CD14-positive monocyte (primary cell): ENCODE measurements at regions not wholly inside any gene's neighbourhood (a gene's known extent, or its start where the extent isn't known, plus 50 kb on each side); places are given as distances from the start of the nearest gene placed in this dataset.

Experiments
- DNase-seq, 3 donors: peaks; one replicate each; pipeline ENCODE4 v3.0.0-alpha.2; 2011 to 2022
- H2AFZ ChIP-seq: 2 replicates; pipeline ENCODE4 v1.6.0; 2012; ENCODE audit warnings: mild to moderate bottlenecking, low read depth, low read length, inconsistent platforms; ENCODE audit not compliant: insufficient read depth, poor library complexity, severe bottlenecking
- H3K27ac ChIP-seq, 2 donors: 1 replicate in 1 of 2; 2 replicates in 1 of 2; pipeline ENCODE4 v1.5.1; 2012 to 2013; ENCODE audit warnings: low read length in 2 of 2, control low read depth in 1 of 2, inconsistent platforms in 1 of 2, low read depth in 1 of 2, mild to moderate bottlenecking in 1 of 2
- H3K27me3 ChIP-seq, 2 donors: one replicate each; pipeline versions ENCODE4 v1.6.0 to v1.6.1; 2011 to 2013; ENCODE audit warnings: low read length in 2 of 2; ENCODE audit not compliant: control insufficient read depth in 2 of 2, insufficient read depth in 2 of 2
- H3K36me3 ChIP-seq, 2 donors: replicated peaks in 1 of 2; 1 replicate in 1 of 2; 2 replicates in 1 of 2; pipeline versions ENCODE4 v1.5.1 to v1.6.1; 2012 to 2013; ENCODE audit warnings: low read length in 2 of 2, control low read depth in 1 of 2, inconsistent platforms in 1 of 2, mild to moderate bottlenecking in 1 of 2; ENCODE audit not compliant: insufficient read depth in 2 of 2, control insufficient read depth in 1 of 2
- H3K4me1 ChIP-seq, 2 donors: 1 replicate in 1 of 2; 2 replicates in 1 of 2; pipeline versions ENCODE4 v1.5.1 to v1.6.1; 2012 to 2013; ENCODE audit warnings: low read length in 2 of 2, control low read depth in 1 of 2, inconsistent platforms in 1 of 2, mild to moderate bottlenecking in 1 of 2, moderate library complexity in 1 of 2; ENCODE audit not compliant: insufficient read depth in 2 of 2, control insufficient read depth in 1 of 2
- H3K4me2 ChIP-seq: replicated peaks from 2 replicates; pipeline ENCODE3; 2012; ENCODE audit warnings: low read length, moderate library complexity, mild to moderate bottlenecking; ENCODE audit not compliant: poor library complexity, severe bottlenecking; ENCODE audit errors: extremely low read depth
- H3K4me3 ChIP-seq, 3 experiments: fragments of 200-600 bp in 1 of 3; sonication (generic) in 1 of 3; replicated peaks in 1 of 3; 1 replicate in 2 of 3; 2 replicates in 1 of 3; pipeline ENCODE4 v1.5.1; 2011 to 2013; ENCODE audit warnings: low read length in 3 of 3, mild to moderate bottlenecking in 3 of 3, control low read depth in 2 of 3, low read depth in 2 of 3, inconsistent platforms in 1 of 3, moderate library complexity in 1 of 3
- H3K79me2 ChIP-seq: 2 replicates; pipeline ENCODE4 v1.6.0; 2012; ENCODE audit warnings: mild to moderate bottlenecking, control low read depth, inconsistent platforms, low read length, moderate library complexity; ENCODE audit not compliant: insufficient read depth
- H3K9ac ChIP-seq: 2 replicates; pipeline ENCODE4 v1.6.0; 2017; ENCODE audit warnings: low read length, mild to moderate bottlenecking; ENCODE audit not compliant: insufficient read depth, poor library complexity, severe bottlenecking
- H3K9me3 ChIP-seq, 2 donors: replicated peaks in 1 of 2; 1 replicate in 1 of 2; 2 replicates in 1 of 2; pipeline versions ENCODE4 v1.5.1 to v1.6.1; 2012 to 2013; ENCODE audit warnings: low read length in 2 of 2, control low read depth in 1 of 2; ENCODE audit not compliant: control insufficient read depth in 1 of 2, insufficient read depth in 1 of 2
- H4K20me1 ChIP-seq: 2 replicates; pipeline ENCODE4 v1.6.0; 2012; ENCODE audit warnings: mild to moderate bottlenecking, low read length, control low read depth, moderate library complexity; ENCODE audit not compliant: insufficient read depth
- H3K27ac Mint-ChIP-seq, 7 donors: one replicate each; pipeline ENCODE4 v1.8.0; 2020; ENCODE audit warnings: mild to moderate bottlenecking in 7 of 7, mixed read lengths in 7 of 7, moderate library complexity in 6 of 7, inconsistent platforms in 2 of 7
- H3K27me3 Mint-ChIP-seq, 3 donors: one replicate each; pipeline ENCODE4 v1.8.0; 2021 to 2022; ENCODE audit warnings: low read depth in 3 of 3, mild to moderate bottlenecking in 3 of 3, mixed read lengths in 3 of 3, moderate library complexity in 3 of 3, inconsistent platforms in 1 of 3
- H3K36me3 Mint-ChIP-seq, 2 donors: one replicate each; pipeline ENCODE4 v1.8.0; 2020; ENCODE audit warnings: mixed read lengths in 2 of 2, inconsistent platforms in 1 of 2, mild to moderate bottlenecking in 1 of 2
- H3K4me1 Mint-ChIP-seq: one replicate; pipeline ENCODE4 v1.8.0; 2020; ENCODE audit warnings: mild to moderate bottlenecking, mixed read lengths
- H3K4me3 Mint-ChIP-seq, 2 donors: one replicate each; pipeline ENCODE4 v1.8.0; 2020; ENCODE audit warnings: mild to moderate bottlenecking in 2 of 2, mixed read lengths in 2 of 2, moderate library complexity in 1 of 2
- H3K9me3 Mint-ChIP-seq, 7 donors: one replicate each; pipeline ENCODE4 v1.8.0; 2020 to 2022; ENCODE audit warnings: mixed read lengths in 7 of 7, mild to moderate bottlenecking in 6 of 7, moderate library complexity in 6 of 7, inconsistent platforms in 2 of 7
- CTCF ChIP-seq: fragments of 200-600 bp; IDR thresholded peaks from one replicate; pipeline ENCODE4 v1.8.0; 2022; ENCODE audit warnings: antibody characterized with exemption, mild to moderate bottlenecking
- WGBS: methylation state at CpG from one replicate; pipeline ENCODE4 v1.1.5; 2013; ENCODE audit warnings: missing lambda C conversion rate; ENCODE audit not compliant: insufficient coverage; 5-methylcytosine and 5-hydroxymethylcytosine counted together
- intact Hi-C, 2 donors: fragments of 100-400 bp; cut with micrococcal nuclease; formaldehyde crosslinking; loops; one replicate each; pipeline versions ENCODE4 v1.15.0 to v1.15.1; 2023

- no peak for DNase-seq
- Histone ChIP-seq H3K36me3 (no peaks in the 10 kb centered on the region), H3K4me3 (no peak overlapping the region), H3K4me2 (no peak overlapping the region), H4K20me1 (no peaks in the 10 kb centered on the region), H3K9ac (no peak overlapping the region), H3K27me3 (no peaks in the 10 kb centered on the region), H3K9me3 (no peaks in the 10 kb centered on the region), H2AFZ (no peak overlapping the region), H3K27ac (no peak overlapping the region), H3K79me2 (no peaks in the 10 kb centered on the region), H3K4me1 (no peaks in the 10 kb centered on the region)
- Mint-ChIP-seq H3K4me1 (no peaks in the 10 kb centered on the region), H3K27ac (no peak overlapping the region), H3K36me3 (no peaks in the 10 kb centered on the region), H3K4me3 (no peak overlapping the region), H3K27me3 (peaks cover 0 to 6% (median 0%) of the 10 kb centered on the region in 3 donors), H3K9me3 (no peaks in the 10 kb centered on the region)
- intact Hi-C loops, result no loop called here
- WGBS, result 73% methylated on average over 2 of the region's 3 CpGs
- no peak for TF ChIP-seq CTCF
These were observed 172.1 kb upstream of the IL12A start for GRCh38 chr3:159816512-159816911.

GRCh38 chr3:159817126-159817525 lies 171.5 kb upstream of the IL12A start:
- no peak overlapping the region for H3K4me2 ChIP-seq
- whole genome bisulfite sequencing, result 96% methylated on average over 4 of the region's 6 CpGs
- no peaks in the 10 kb centered on the region for H3K4me1 Mint-ChIP-seq
- TF ChIP-seq CTCF, result no peak
- no peaks in the 10 kb centered on the region for H3K79me2 ChIP-seq
- H3K36me3 Mint-ChIP-seq, result no peaks in the 10 kb centered on the region
- no peak overlapping the region for H3K27ac Mint-ChIP-seq
- H3K27me3 ChIP-seq, result no peaks in the 10 kb centered on the region
- H2AFZ ChIP-seq, result no peak overlapping the region
- H3K4me1 ChIP-seq, result no peaks in the 10 kb centered on the region
- H4K20me1 ChIP-seq, result no peaks in the 10 kb centered on the region
- H3K9ac ChIP-seq, result no peak overlapping the region
- no peaks in the 10 kb centered on the region for H3K36me3 ChIP-seq
- no peak overlapping the region for H3K4me3 Mint-ChIP-seq
- no peak overlapping the region for H3K27ac ChIP-seq
- no peak for DNase-seq
- no peaks in the 10 kb centered on the region for H3K9me3 Mint-ChIP-seq
- H3K4me3 ChIP-seq, result no peak overlapping the region
- peaks cover 0 to 6% (median 0%) of the 10 kb centered on the region in 3 donors for H3K27me3 Mint-ChIP-seq
- intact Hi-C loops, result no loop called here
- H3K9me3 ChIP-seq, result no peaks in the 10 kb centered on the region
